Gastroesophageal sphincter (tissue), 4 donors: ENCODE measurements at regions not wholly inside any gene's neighbourhood (a gene's known extent, or its start where the extent isn't known, plus 50 kb on each side); places are given as distances from the start of the nearest gene placed in this dataset.

ENCODE experiments used
- ATAC-seq: fragments of 150-250 bp; one replicate; pipeline ENCODE4 v1.9.1; 2016; ENCODE audit warnings: mild to moderate bottlenecking, moderate library complexity
- H3K27ac ChIP-seq, 4 donors: fragments of 200-600 bp; sonication (generic) in 3 of 4; 1 replicate in 3 of 4; 2 replicates in 1 of 4; pipeline ENCODE4 v1.5.1; 2016 to 2019
- H3K27me3 ChIP-seq: fragments of 200-600 bp; sonication (generic); one replicate; pipeline ENCODE4 v1.5.1; 2019
- H3K36me3 ChIP-seq, 2 donors: fragments of 200-600 bp; sonication (generic); one replicate each; pipeline ENCODE4 v1.5.1; 2019; ENCODE audit warnings: control low read depth in 1 of 2
- H3K4me1 ChIP-seq, 3 donors: fragments of 200-600 bp; sonication (generic); 1 replicate in 2 of 3; 2 replicates in 1 of 3; pipeline ENCODE4 v1.5.1; 2016 to 2019; ENCODE audit warnings: control low read depth in 2 of 3
- H3K4me3 ChIP-seq, 2 donors: fragments of 200-600 bp; sonication (generic); one replicate each; pipeline ENCODE4 v1.5.1; 2019; ENCODE audit warnings: mild to moderate bottlenecking in 1 of 2, moderate library complexity in 1 of 2
- H3K9me3 ChIP-seq, 3 donors: fragments of 200-600 bp; sonication (generic); one replicate each; pipeline ENCODE4 v1.5.1; 2017 to 2019; ENCODE audit warnings: control low read depth in 2 of 3
- CTCF ChIP-seq, 4 experiments: fragments of 200-600 bp in 2 of 4; fragments of 450-650 bp in 2 of 4; sonication (generic) in 1 of 4; IDR thresholded peaks; one replicate each; pipeline ENCODE4 v1.5.1; 2017 to 2019; ENCODE audit warnings: antibody characterized with exemption in 4 of 4, mild to moderate bottlenecking in 2 of 4, moderate library complexity in 2 of 4
- EP300 ChIP-seq: sonication (generic); formaldehyde crosslinking; IDR thresholded peaks from one replicate; pipeline ENCODE4 v1.6.1; 2017; ENCODE audit warnings: antibody characterized with exemption, mild to moderate bottlenecking
- POLR2A ChIP-seq, 2 donors: fragments of 450-650 bp; IDR thresholded peaks; one replicate each; pipeline ENCODE4 v1.6.1; 2017; ENCODE audit warnings: antibody characterized with exemption in 2 of 2, mild to moderate bottlenecking in 2 of 2, moderate library complexity in 1 of 2
- POLR2AphosphoS5 ChIP-seq: sonication (generic); formaldehyde crosslinking; IDR thresholded peaks from one replicate; pipeline ENCODE4 v1.6.1; 2017; ENCODE audit warnings: antibody characterized with exemption
- WGBS, 2 donors: methylation state at CpG; one replicate each; pipeline ENCODE4 v1.1.5; 2018; ENCODE audit warnings: low coverage in 1 of 2; 5-methylcytosine and 5-hydroxymethylcytosine counted together

GRCh38 chr15:93180656-93181055 is 91.6 kb upstream of the RGMA start:
- Histone ChIP-seq H3K27me3 (no peaks in the 10 kb centered on the region), H3K4me3 (no peak overlapping the region), H3K9me3 (no peaks in the 10 kb centered on the region), H3K36me3 (no peaks in the 10 kb centered on the region), H3K4me1 (peaks cover 0 to 10% (median 5%) of the 10 kb centered on the region in 3 donors), H3K27ac (no peak overlapping the region)
- WGBS, 2 donors = 83 to 88% methylated on average over 1 to 3 of the region's 6 CpGs
- TF ChIP-seq POLR2AphosphoS5 (no peak), POLR2A (IDR thresholded peaks at IDR 0.05) (no peak), CTCF (IDR thresholded peaks at IDR 0.05) (no peak), EP300 (no peak)
- no peak for ATAC-seq

- no peaks in the 10 kb centered on the region for H3K27me3 ChIP-seq
- WGBS, 2 donors = 87% methylated on average over 5 of the region's 7 CpGs; no CpG with 5 or more reads in 1 of the 2 donors
- H3K4me3 ChIP-seq = no peak overlapping the region
- H3K36me3 ChIP-seq = no peaks in the 10 kb centered on the region
- no peak overlapping the region for H3K27ac ChIP-seq
- H3K4me1 ChIP-seq = peaks cover 0 to 10% (median 5%) of the 10 kb centered on the region in 3 donors
- TF ChIP-seq POLR2A (IDR thresholded peaks at IDR 0.05) = no peak
- no peak for TF ChIP-seq EP300
- no peak for TF ChIP-seq CTCF (IDR thresholded peaks at IDR 0.05)
- TF ChIP-seq POLR2AphosphoS5 = no peak
- no peaks in the 10 kb centered on the region for H3K9me3 ChIP-seq
- no peak for ATAC-seq
Measured at GRCh38 chr15:93180128-93180527, 91.1 kb upstream of the RGMA start.

- WGBS, 2 donors = 59% methylated on average over 6 of the region's 17 CpGs; no CpG with 5 or more reads in 1 of the 2 donors
- Histone ChIP-seq H3K9me3 (no peaks in the 10 kb centered on the region), H3K27me3 (no peaks in the 10 kb centered on the region), H3K4me3 (no peak overlapping the region), H3K4me1 (peaks cover 0 to 10% (median 5%) of the 10 kb centered on the region in 3 donors), H3K27ac (no peak overlapping the region), H3K36me3 (no peaks in the 10 kb centered on the region)
- TF ChIP-seq POLR2AphosphoS5 (no peak), EP300 (no peak), POLR2A (IDR thresholded peaks at IDR 0.05) (no peak), CTCF (IDR thresholded peaks at IDR 0.05) (no peak)
- ATAC-seq = no peak
Measured at GRCh38 chr15:93179700-93180102, 90.7 kb upstream of the RGMA start.

GRCh38 chr15:93179072-93179471 is 90.1 kb upstream of the RGMA start:
- H3K4me3 ChIP-seq = no peak overlapping the region
- ATAC-seq = peak; percentile 73
- WGBS, 2 donors = 31 to 39% methylated on average over 5 to 11 of the region's 15 CpGs
- TF ChIP-seq POLR2A (IDR thresholded peaks at IDR 0.05) = no peak
- TF ChIP-seq EP300 = no peak
- TF ChIP-seq CTCF (IDR thresholded peaks at IDR 0.05) = no peak
- H3K27ac ChIP-seq = no peak overlapping the region
- no peaks in the 10 kb centered on the region for H3K36me3 ChIP-seq
- H3K9me3 ChIP-seq = no peaks in the 10 kb centered on the region
- H3K27me3 ChIP-seq = no peaks in the 10 kb centered on the region
- H3K4me1 ChIP-seq = peaks cover 0 to 10% (median 5%) of the 10 kb centered on the region in 3 donors

- Histone ChIP-seq H3K27me3 (no peaks in the 10 kb centered on the region), H3K9me3 (no peaks in the 10 kb centered on the region), H3K27ac (no peak overlapping the region), H3K4me1 (peaks cover 0 to 10% (median 5%) of the 10 kb centered on the region in 3 donors), H3K4me3 (no peak overlapping the region), H3K36me3 (no peaks in the 10 kb centered on the region)
- no peak for TF ChIP-seq EP300
- TF ChIP-seq POLR2AphosphoS5 = no peak
- no peak for TF ChIP-seq CTCF (IDR thresholded peaks at IDR 0.05)
- TF ChIP-seq POLR2A (IDR thresholded peaks at IDR 0.05) = no peak
- WGBS, 2 donors = 90% methylated on average over 2 of the region's 8 CpGs; no CpG with 5 or more reads in 1 of the 2 donors
- no peak for ATAC-seq
Measured at GRCh38 chr15:93178371-93178770, 89.4 kb upstream of the RGMA start.
